ENCODE measurements at regions not wholly inside any gene's neighbourhood (a gene's known extent, or its start where the extent isn't known, plus 50 kb on each side); places are given as distances from the start of the nearest gene placed in this dataset.

GRCh38 chr11:81874635-81875034, 859.0 kb downstream of the FAM181B start:
- TF ChIP-seq, protein P1, sequence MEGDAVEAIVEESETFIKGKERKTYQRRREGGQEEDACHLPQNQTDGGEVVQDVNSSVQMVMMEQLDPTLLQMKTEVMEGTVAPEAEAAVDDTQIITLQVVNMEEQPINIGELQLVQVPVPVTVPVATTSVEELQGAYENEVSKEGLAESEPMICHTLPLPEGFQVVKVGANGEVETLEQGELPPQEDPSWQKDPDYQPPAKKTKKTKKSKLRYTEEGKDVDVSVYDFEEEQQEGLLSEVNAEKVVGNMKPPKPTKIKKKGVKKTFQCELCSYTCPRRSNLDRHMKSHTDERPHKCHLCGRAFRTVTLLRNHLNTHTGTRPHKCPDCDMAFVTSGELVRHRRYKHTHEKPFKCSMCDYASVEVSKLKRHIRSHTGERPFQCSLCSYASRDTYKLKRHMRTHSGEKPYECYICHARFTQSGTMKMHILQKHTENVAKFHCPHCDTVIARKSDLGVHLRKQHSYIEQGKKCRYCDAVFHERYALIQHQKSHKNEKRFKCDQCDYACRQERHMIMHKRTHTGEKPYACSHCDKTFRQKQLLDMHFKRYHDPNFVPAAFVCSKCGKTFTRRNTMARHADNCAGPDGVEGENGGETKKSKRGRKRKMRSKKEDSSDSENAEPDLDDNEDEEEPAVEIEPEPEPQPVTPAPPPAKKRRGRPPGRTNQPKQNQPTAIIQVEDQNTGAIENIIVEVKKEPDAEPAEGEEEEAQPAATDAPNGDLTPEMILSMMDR (IDR thresholded peaks at IDR 0.05), result no peak
- TF ChIP-seq, protein P2, sequence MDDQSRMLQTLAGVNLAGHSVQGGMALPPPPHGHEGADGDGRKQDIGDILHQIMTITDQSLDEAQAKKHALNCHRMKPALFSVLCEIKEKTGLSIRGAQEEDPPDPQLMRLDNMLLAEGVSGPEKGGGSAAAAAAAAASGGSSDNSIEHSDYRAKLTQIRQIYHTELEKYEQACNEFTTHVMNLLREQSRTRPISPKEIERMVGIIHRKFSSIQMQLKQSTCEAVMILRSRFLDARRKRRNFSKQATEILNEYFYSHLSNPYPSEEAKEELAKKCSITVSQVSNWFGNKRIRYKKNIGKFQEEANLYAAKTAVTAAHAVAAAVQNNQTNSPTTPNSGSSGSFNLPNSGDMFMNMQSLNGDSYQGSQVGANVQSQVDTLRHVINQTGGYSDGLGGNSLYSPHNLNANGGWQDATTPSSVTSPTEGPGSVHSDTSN (IDR thresholded peaks at IDR 0.05), result no peak
